H9 (cell line): ENCODE measurements at regions not wholly inside any gene's neighbourhood (a gene's known extent, or its start where the extent isn't known, plus 50 kb on each side); places are given as distances from the start of the nearest gene placed in this dataset.

Experiments used
- DNase-seq: peaks from one replicate; pipeline ENCODE4 v3.0.0-alpha.2; 2017
- H2AFZ ChIP-seq: one replicate; pipeline ENCODE4 v1.6.1; 2013; ENCODE audit warnings: mild to moderate bottlenecking, low read length, control low read depth, moderate library complexity
- H2AK5ac ChIP-seq: 2 replicates; pipeline ENCODE4 v1.6.1; 2013; ENCODE audit warnings: low read length, control low read depth, mixed read lengths; ENCODE audit not compliant: insufficient read length
- H2BK120ac ChIP-seq: one replicate; pipeline ENCODE4 v1.6.1; 2013; ENCODE audit warnings: low read depth, mild to moderate bottlenecking, low read length, control low read depth, inconsistent platforms; ENCODE audit not compliant: poor library complexity, severe bottlenecking
- H2BK12ac ChIP-seq: 2 replicates; pipeline ENCODE4 v1.6.1; 2013; ENCODE audit warnings: low read length, control low read depth, mixed read lengths, low read depth; ENCODE audit not compliant: insufficient read length
- H2BK15ac ChIP-seq: 2 replicates; pipeline ENCODE4 v1.6.1; 2013; ENCODE audit warnings: low read depth, low read length, control low read depth
- H2BK20ac ChIP-seq: one replicate; pipeline ENCODE4 v1.6.1; 2013; ENCODE audit warnings: low read depth, mild to moderate bottlenecking, low read length, control low read depth, inconsistent platforms; ENCODE audit not compliant: poor library complexity, severe bottlenecking
- H2BK5ac ChIP-seq: 2 replicates; pipeline ENCODE4 v1.6.1; 2013; ENCODE audit warnings: low read length, control low read depth, mixed read lengths; ENCODE audit not compliant: insufficient read length
- H3K14ac ChIP-seq: 2 replicates; pipeline ENCODE4 v1.6.1; 2013; ENCODE audit warnings: low read length, control low read depth; ENCODE audit not compliant: insufficient read depth
- H3K18ac ChIP-seq: 2 replicates; pipeline ENCODE4 v1.6.1; 2013; ENCODE audit warnings: low read depth, mild to moderate bottlenecking, mixed read lengths, low read length, control low read depth; ENCODE audit not compliant: insufficient read length
- H3K23ac ChIP-seq: 2 replicates; pipeline ENCODE4 v1.6.1; 2013; ENCODE audit warnings: low read length, control low read depth, mixed read lengths, low read depth; ENCODE audit not compliant: insufficient read length
- H3K23me2 ChIP-seq: 2 replicates; pipeline ENCODE4 v1.6.1; 2013; ENCODE audit warnings: low read depth, mild to moderate bottlenecking, mixed read lengths, low read length, control low read depth; ENCODE audit not compliant: insufficient read length, poor library complexity, severe bottlenecking
- H3K27ac ChIP-seq: 2 replicates; pipeline ENCODE4 v1.5.1; 2013; ENCODE audit warnings: low read length, control low read depth, mixed read lengths, low read depth; ENCODE audit not compliant: insufficient read length
- H3K27me3 ChIP-seq: 2 replicates; pipeline ENCODE4 v1.6.1; 2013; ENCODE audit warnings: low read length, control low read depth, inconsistent platforms; ENCODE audit not compliant: insufficient read depth
- H3K4ac ChIP-seq: 2 replicates; pipeline ENCODE4 v1.6.1; 2013; ENCODE audit warnings: low read depth, mild to moderate bottlenecking, control low read depth, inconsistent platforms, low read length, moderate library complexity
- H3K4me1 ChIP-seq: 2 replicates; pipeline ENCODE4 v1.6.1; 2013; ENCODE audit warnings: low read length, control low read depth, inconsistent platforms; ENCODE audit not compliant: insufficient read depth
- H3K4me2 ChIP-seq: 2 replicates; pipeline ENCODE4 v1.6.1; 2013; ENCODE audit warnings: low read length, control low read depth, mixed read lengths; ENCODE audit not compliant: insufficient read length, insufficient read depth
- H3K56ac ChIP-seq: 2 replicates; pipeline ENCODE4 v1.6.1; 2013; ENCODE audit warnings: low read depth, mild to moderate bottlenecking, mixed read lengths, low read length, control low read depth; ENCODE audit not compliant: insufficient read length
- H3K79me1 ChIP-seq: 2 replicates; pipeline ENCODE4 v1.6.1; 2013; ENCODE audit warnings: low read depth, mild to moderate bottlenecking, moderate library complexity, low read length, control low read depth, inconsistent platforms; ENCODE audit not compliant: insufficient read depth, poor library complexity, severe bottlenecking
- H3K79me2 ChIP-seq: 2 replicates; pipeline ENCODE4 v1.6.1; 2013; ENCODE audit warnings: low read length, control low read depth, inconsistent platforms; ENCODE audit not compliant: insufficient read depth
- H3K9ac ChIP-seq: 2 replicates; pipeline ENCODE4 v1.6.1; 2013; ENCODE audit warnings: low read length, control low read depth, mixed read lengths; ENCODE audit not compliant: insufficient read length; ENCODE audit errors: extremely low read depth
- H3K9me3 ChIP-seq: one replicate; pipeline ENCODE4 v1.6.1; 2013; ENCODE audit warnings: low read depth, low read length, inconsistent platforms; ENCODE audit not compliant: control insufficient read depth
- H3T11ph ChIP-seq: one replicate; pipeline ENCODE4 v1.6.1; 2013; ENCODE audit warnings: mild to moderate bottlenecking, low read length, control low read depth, inconsistent platforms
- H4K20me1 ChIP-seq: one replicate; pipeline ENCODE4 v1.6.1; 2013; ENCODE audit not compliant: control insufficient read depth, insufficient read length, insufficient read depth
- H4K5ac ChIP-seq: 2 replicates; pipeline ENCODE4 v1.6.1; 2013; ENCODE audit warnings: low read depth, mild to moderate bottlenecking, mixed read lengths, low read length, control low read depth; ENCODE audit not compliant: insufficient read length
- H4K8ac ChIP-seq: replicated peaks from 2 replicates; pipeline ENCODE4 v1.6.1; 2013; ENCODE audit warnings: low read length, control low read depth, mixed read lengths, low read depth; ENCODE audit not compliant: insufficient read length
- H4K91ac ChIP-seq: 2 replicates; pipeline ENCODE4 v1.6.1; 2013; ENCODE audit warnings: low read depth, mild to moderate bottlenecking, moderate library complexity, mixed read lengths, low read length, control low read depth; ENCODE audit not compliant: insufficient read length
- H3K27ac Mint-ChIP-seq, 3 experiments: 2 replicates in 2 of 3; 3 replicates in 1 of 3; pipeline ENCODE4 v1.8.0; 2020 to 2021; ENCODE audit warnings: mixed read lengths in 3 of 3, mild to moderate bottlenecking in 1 of 3, moderate library complexity in 1 of 3
- H3K27me3 Mint-ChIP-seq: 2 replicates; pipeline ENCODE4 v1.8.0; 2021; ENCODE audit warnings: low read depth, mild to moderate bottlenecking, moderate library complexity, mixed read lengths
- H3K36me3 Mint-ChIP-seq, 3 experiments: 2 replicates in 2 of 3; 3 replicates in 1 of 3; pipeline ENCODE4 v1.8.0; 2020 to 2021; ENCODE audit warnings: low read depth in 3 of 3, mixed read lengths in 3 of 3; ENCODE audit not compliant: insufficient read depth in 1 of 3
- H3K4me1 Mint-ChIP-seq, 2 experiments: 2 replicates each; pipeline ENCODE4 v1.8.0; 2020; ENCODE audit warnings: mixed read lengths in 2 of 2
- H3K4me3 Mint-ChIP-seq, 2 experiments: 2 replicates in 1 of 2; 3 replicates in 1 of 2; pipeline ENCODE4 v1.8.0; 2020 to 2021; ENCODE audit warnings: mild to moderate bottlenecking in 2 of 2, mixed read lengths in 2 of 2, moderate library complexity in 1 of 2
- H3K9me3 Mint-ChIP-seq, 2 experiments: 2 replicates in 1 of 2; 3 replicates in 1 of 2; pipeline ENCODE4 v1.8.0; 2020; ENCODE audit warnings: mild to moderate bottlenecking in 2 of 2, mixed read lengths in 2 of 2, moderate library complexity in 1 of 2
- WGBS: extraction: QIAGEN DNeasy Blood & Tissue Kit; methylation state at CpG from one replicate; pipeline ENCODE4 v1.1.7; 2013; ENCODE audit warnings: missing lambda C conversion rate, low lambda C conversion rate, mixed read lengths; ENCODE audit not compliant: insufficient read length; ENCODE audit errors: extremely low coverage; 5-methylcytosine and 5-hydroxymethylcytosine counted together
- TF ChIP-seq, protein P1 (sequence below): fragments of 200-600 bp; sonication (generic); conservative IDR thresholded peaks from 3 replicates; pipeline ENCODE4 v1.8.0; 2021; ENCODE audit warnings: antibody characterized with exemption, mild to moderate bottlenecking

DNA sequence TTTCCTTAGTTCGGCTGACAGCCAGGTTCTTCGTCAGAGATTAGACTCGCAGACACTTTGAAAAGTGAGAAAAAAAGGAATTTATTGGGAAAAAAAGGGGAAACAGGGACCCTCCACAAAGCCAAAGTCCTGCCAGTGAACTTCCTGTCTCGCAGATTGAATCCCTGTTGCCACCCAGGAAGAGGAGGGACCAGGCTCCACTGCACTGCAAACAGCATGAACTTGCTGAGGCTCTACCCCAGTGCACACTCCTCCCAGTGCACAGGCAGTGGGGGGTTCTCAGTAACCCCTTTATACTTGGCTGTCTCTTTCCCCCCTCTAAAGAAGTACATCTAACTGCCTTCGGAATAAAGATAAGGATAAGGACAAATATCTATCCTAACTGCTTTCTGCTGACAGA is 959.0 kb downstream of the GRIK2 start:
- Histone ChIP-seq H3K14ac (no peak overlapping the region), H2AK5ac (no peak overlapping the region), H3K4ac (no peak overlapping the region), H2BK20ac (no peak overlapping the region), H3K79me1 (no peaks in the 10 kb centered on the region), H3K23ac (no peak overlapping the region), H4K8ac (no peak overlapping the region), H3K56ac (no peak overlapping the region), H2BK5ac (no peak overlapping the region), H3K4me2 (no peak overlapping the region), H3T11ph (no peak overlapping the region), H3K23me2 (no peaks in the 10 kb centered on the region), H2BK120ac (no peak overlapping the region), H3K27ac (no peak overlapping the region), H4K91ac (no peak overlapping the region), H3K18ac (no peak overlapping the region), H3K79me2 (no peaks in the 10 kb centered on the region), H3K4me1 (no peaks in the 10 kb centered on the region; the same call in 1 of the 2 replicates), H4K20me1 (no peaks in the 10 kb centered on the region), H2BK12ac (no peak overlapping the region), H3K27me3 (no peaks in the 10 kb centered on the region), H4K5ac (no peak overlapping the region), H2AFZ (no peak overlapping the region), H3K9me3 (no peaks in the 10 kb centered on the region), H3K9ac (no peak overlapping the region), H2BK15ac (no peak overlapping the region)
- TF ChIP-seq, protein P1, sequence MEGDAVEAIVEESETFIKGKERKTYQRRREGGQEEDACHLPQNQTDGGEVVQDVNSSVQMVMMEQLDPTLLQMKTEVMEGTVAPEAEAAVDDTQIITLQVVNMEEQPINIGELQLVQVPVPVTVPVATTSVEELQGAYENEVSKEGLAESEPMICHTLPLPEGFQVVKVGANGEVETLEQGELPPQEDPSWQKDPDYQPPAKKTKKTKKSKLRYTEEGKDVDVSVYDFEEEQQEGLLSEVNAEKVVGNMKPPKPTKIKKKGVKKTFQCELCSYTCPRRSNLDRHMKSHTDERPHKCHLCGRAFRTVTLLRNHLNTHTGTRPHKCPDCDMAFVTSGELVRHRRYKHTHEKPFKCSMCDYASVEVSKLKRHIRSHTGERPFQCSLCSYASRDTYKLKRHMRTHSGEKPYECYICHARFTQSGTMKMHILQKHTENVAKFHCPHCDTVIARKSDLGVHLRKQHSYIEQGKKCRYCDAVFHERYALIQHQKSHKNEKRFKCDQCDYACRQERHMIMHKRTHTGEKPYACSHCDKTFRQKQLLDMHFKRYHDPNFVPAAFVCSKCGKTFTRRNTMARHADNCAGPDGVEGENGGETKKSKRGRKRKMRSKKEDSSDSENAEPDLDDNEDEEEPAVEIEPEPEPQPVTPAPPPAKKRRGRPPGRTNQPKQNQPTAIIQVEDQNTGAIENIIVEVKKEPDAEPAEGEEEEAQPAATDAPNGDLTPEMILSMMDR, result no peak
- H3K4me1 Mint-ChIP-seq, result peaks cover 31 to 36% of the 10 kb centered on the region in 2 experiments
- DNase-seq, result no peak
- no peaks in the 10 kb centered on the region for H3K27me3 Mint-ChIP-seq
- H3K9me3 Mint-ChIP-seq, result peaks cover under 1 to 4% of the 10 kb centered on the region in 2 experiments; a peak in 3 of 5 replicates
- H3K4me3 Mint-ChIP-seq, result no peak overlapping the region
- no CpG with 5 or more reads among the region's 5 CpGs for WGBS
- peaks cover under 1 to 6% (median 4%) of the 10 kb centered on the region in 3 experiments; a peak in 4 of 7 replicates for H3K36me3 Mint-ChIP-seq
- no peak overlapping the region for H3K27ac Mint-ChIP-seq
